K562 (cell line): ENCODE measurements at regions not wholly inside any gene's neighbourhood (a gene's known extent, or its start where the extent isn't known, plus 50 kb on each side); places are given as distances from the start of the nearest gene placed in this dataset.

Experiments used
- ATAC-seq: fragments of 200-7000 bp; cut with Tn5 transposase; 3 replicates; pipeline ENCODE4 v1.9.1; 2020; ENCODE audit warnings: moderate library complexity
- BruUV-seq: library from RNA; stranded (reverse); fragments of 400-500 nt; replicated peaks from 2 replicates; lab custom pipeline; 2021; lab: Mats Ljungman, UMichigan
- CTCF ChIA-PET: fragments of 300-600 bp; formaldehyde crosslinking; extraction: SDS; loops from one replicate; lab custom pipeline; 2021; ENCODE audit warnings: low intra/inter-chr PET ratio; lab: Yijun Ruan, JAX
- POLR2A ChIA-PET: fragments of 300-600, 350-650 bp; sonication (Branson Sonifier 250); formaldehyde crosslinking; extraction: SDS; loops from one replicate; lab custom pipeline; 2021; ENCODE audit warnings: antibody characterized with exemption, inconsistent platforms; lab: Yijun Ruan, JAX
- DNase-seq, 4 experiments: peaks; one replicate each; pipeline versions ENCODE4 v3.0.0 to v3.0.0-alpha.2; 2011 to 2018; ENCODE audit warnings: low spot score in 3 of 4, mixed read lengths in 3 of 4; ENCODE audit errors: extremely low read depth in 1 of 4
- FAIRE-seq: peaks from 2 replicates; lab custom pipeline; 2011; peaks lifted over from hg19 to GRCh38; lab: Jason Lieb, UNC
- H2AFZ ChIP-seq: 2 replicates; pipeline ENCODE4 v1.6.0; 2011; ENCODE audit warnings: low read depth, low read length, control low read depth, inconsistent platforms
- H3K27ac ChIP-seq: fragments of 200-600 bp; 3 replicates; pipeline ENCODE4 v1.8.0; 2011; ENCODE audit warnings: low read depth, mild to moderate bottlenecking, control low read depth, inconsistent platforms, low read length, moderate library complexity, mixed read lengths; ENCODE audit errors: extremely low read depth
- H3K27me3 ChIP-seq, 2 experiments: fragments of 300-600 bp in 1 of 2; 2 replicates in 1 of 2; 3 replicates in 1 of 2; pipeline versions ENCODE4 v1.6.0 to v1.8.0; 2011; ENCODE audit warnings: inconsistent platforms in 2 of 2, low read length in 2 of 2, mild to moderate bottlenecking in 1 of 2, mixed read lengths in 1 of 2, moderate library complexity in 1 of 2; ENCODE audit not compliant: control insufficient read depth in 2 of 2, insufficient read depth in 2 of 2
- H3K36me3 ChIP-seq: fragments of 300-600 bp; 3 replicates; pipeline ENCODE4 v1.8.0; 2011; ENCODE audit warnings: mild to moderate bottlenecking, low read length, inconsistent platforms; ENCODE audit not compliant: control insufficient read depth, insufficient read depth
- H3K4me1 ChIP-seq, 2 experiments: fragments of 200-600 bp in 1 of 2; replicated peaks in 1 of 2; 2 replicates in 1 of 2; 3 replicates in 1 of 2; pipeline versions ENCODE4 v1.5.1 to v1.8.0; 2011; ENCODE audit warnings: inconsistent platforms in 2 of 2, low read length in 2 of 2, mild to moderate bottlenecking in 1 of 2, mixed read lengths in 1 of 2, moderate library complexity in 1 of 2; ENCODE audit not compliant: control insufficient read depth in 2 of 2, insufficient read depth in 2 of 2
- H3K4me2 ChIP-seq: 2 replicates; pipeline ENCODE4 v1.6.1; 2011; ENCODE audit warnings: low read length, control low read depth, inconsistent platforms, mixed read lengths; ENCODE audit not compliant: insufficient read depth
- H3K4me3 ChIP-seq: fragments of 200-600 bp; sonication (generic), shearing (Covaris generic); 2 replicates; pipeline ENCODE4 v1.5.1; 2016; ENCODE audit warnings: control low read depth, inconsistent platforms
- H3K79me2 ChIP-seq: fragments of 200-600 bp; 3 replicates; pipeline ENCODE4 v1.8.0; 2011; ENCODE audit warnings: low read length, inconsistent platforms; ENCODE audit not compliant: control insufficient read depth, insufficient read depth
- H3K9ac ChIP-seq, 2 experiments: 2 replicates each; pipeline versions ENCODE4 v1.6.0 to v1.6.1; 2011; ENCODE audit warnings: low read depth in 2 of 2, low read length in 2 of 2, control low read depth in 1 of 2, inconsistent platforms in 1 of 2, mild to moderate bottlenecking in 1 of 2, mixed read lengths in 1 of 2; ENCODE audit not compliant: insufficient read depth in 1 of 2
- H3K9me1 ChIP-seq: one replicate; pipeline ENCODE4 v1.6.0; 2011; ENCODE audit warnings: inconsistent platforms, mild to moderate bottlenecking, low read length, moderate library complexity; ENCODE audit not compliant: control insufficient read depth, insufficient read depth
- H3K9me3 ChIP-seq: replicated peaks from 2 replicates; pipeline ENCODE4 v1.5.1; 2011; ENCODE audit warnings: low read depth, low read length, inconsistent platforms; ENCODE audit not compliant: control insufficient read depth, insufficient read depth
- H4K20me1 ChIP-seq: replicated peaks from 2 replicates; pipeline ENCODE4 v1.6.1; 2011; ENCODE audit warnings: low read length, inconsistent platforms, mixed read lengths; ENCODE audit not compliant: control insufficient read depth, insufficient read depth
- CBX1 ChIP-seq: sonication (generic); IDR thresholded peaks from 2 replicates; pipeline ENCODE4 v1.6.1; 2016; ENCODE audit warnings: antibody characterized with exemption, low read depth, mild to moderate bottlenecking
- CREB1 ChIP-seq, 2 experiments: sonication (generic) in 1 of 2; formaldehyde crosslinking in 1 of 2; IDR thresholded peaks; 2 replicates each; pipeline versions ENCODE4 v1.6.1 to v1.8.0; 2012 to 2022; ENCODE audit warnings: inconsistent platforms in 1 of 2, mild to moderate bottlenecking in 1 of 2, missing genetic modification reagents in 1 of 2, moderate library complexity in 1 of 2
- ETS2 ChIP-seq: IDR thresholded peaks from 2 replicates; pipeline ENCODE4 v1.6.1; 2016; ENCODE audit warnings: borderline replicate concordance, missing genetic modification characterization, mild to moderate bottlenecking, moderate library complexity, missing compliant biosample characterization; ENCODE audit not compliant: poor library complexity, severe bottlenecking
- HCFC1 ChIP-seq: IDR thresholded peaks from 2 replicates; pipeline ENCODE4 v1.6.1; 2012; ENCODE audit warnings: low read depth, low read length, improper control_type of control experiment
- RAD21 ChIP-seq, 2 experiments: fragments of 250-450 bp in 1 of 2; fragments of 450-650 bp in 1 of 2; sonication (Bioruptor Pico) in 1 of 2; formaldehyde crosslinking in 1 of 2; IDR thresholded peaks in 1 of 2; conservative IDR thresholded peaks in 1 of 2; 2 replicates each; pipeline versions ENCODE4 v1.4.0 to v1.8.0; 2020 to 2022; ENCODE audit warnings: mild to moderate bottlenecking in 2 of 2, moderate library complexity in 1 of 2
- ZBTB8A ChIP-seq: fragments of 450-650 bp; IDR thresholded peaks from 2 replicates; pipeline ENCODE4 v1.6.1; 2018; ENCODE audit warnings: mild to moderate bottlenecking, moderate library complexity; ENCODE audit not compliant: partially characterized antibody
- ZNF165 ChIP-seq: fragments of 250-450 bp; sonication (Bioruptor Pico); IDR thresholded peaks from 2 replicates; pipeline ENCODE4 v1.4.0; 2020; ENCODE audit warnings: borderline replicate concordance
- ZNF695 ChIP-seq: fragments of 450-650 bp; formaldehyde crosslinking; IDR thresholded peaks from 2 replicates; pipeline ENCODE4 v1.4.0; 2020; ENCODE audit warnings: mild to moderate bottlenecking, moderate library complexity
- WGBS: fragments of 100-300 bp; shearing (Covaris generic); methylation state at CpG from one replicate; pipeline ENCODE4 v1.1.6; 2016; ENCODE audit warnings: low coverage, mixed read lengths; ENCODE audit not compliant: insufficient coverage; ENCODE audit errors: missing lambda C conversion rate; 5-methylcytosine and 5-hydroxymethylcytosine counted together
- in situ Hi-C: fragments of 300-500 bp; cut with MboI; formaldehyde crosslinking; loops from 4 replicates; pipeline ENCODE4 v1.15.0; 2018; ENCODE audit warnings: inconsistent platforms, mixed read lengths
- intact Hi-C: fragments of 100-400 bp; cut with micrococcal nuclease; formaldehyde crosslinking; loops from 2 replicates; pipeline ENCODE4 v1.14.2; 2022
- TF ChIP-seq, protein P1 (sequence below): fragments of 450-650 bp; conservative IDR thresholded peaks from 2 replicates; pipeline ENCODE4 v1.6.1; 2016; ENCODE audit warnings: missing genetic modification characterization, low read depth, mild to moderate bottlenecking, missing compliant biosample characterization, moderate library complexity
- TF ChIP-seq, protein P2 (sequence below): IDR thresholded peaks from 3 replicates; pipeline ENCODE4 v1.6.1; 2011; ENCODE audit warnings: borderline replicate concordance, mild to moderate bottlenecking, moderate library complexity; ENCODE audit not compliant: insufficient read length; ENCODE audit errors: extremely low read depth
- TF ChIP-seq, protein P3 (sequence below): fragments of 250-450 bp; sonication (Bioruptor Pico); IDR thresholded peaks from 2 replicates; pipeline ENCODE4 v1.4.0; 2020; ENCODE audit warnings: mild to moderate bottlenecking
- TF ChIP-seq, protein P4 (sequence below): fragments of 450-650 bp; IDR thresholded peaks from 2 replicates; pipeline ENCODE4 v1.6.1; 2016; ENCODE audit warnings: borderline replicate concordance

DNA sequence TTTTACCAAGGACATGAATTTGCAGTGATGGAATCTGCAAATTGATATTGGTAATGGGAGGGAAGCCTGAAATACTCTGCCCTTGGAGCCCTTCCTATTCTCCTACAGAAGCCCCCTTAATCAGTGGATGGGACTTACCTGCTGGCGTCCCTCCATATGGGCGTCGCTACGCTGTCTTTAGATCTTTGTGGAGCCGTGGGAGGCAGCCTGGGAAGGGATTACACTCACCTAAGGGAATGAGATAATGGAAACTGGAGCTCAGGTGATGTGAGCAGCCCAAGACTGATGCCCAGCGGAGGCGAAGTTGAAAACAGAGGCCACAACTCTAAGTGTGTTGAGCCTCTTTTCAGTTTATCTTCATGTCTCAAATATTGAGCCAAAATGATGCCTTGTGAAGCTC, 306.6 kb downstream of the MYCN start:
- Histone ChIP-seq H2AFZ (no peak overlapping the region), H3K9ac (no peak overlapping the region), H3K36me3 (no peaks in the 10 kb centered on the region), H3K4me2 (no peak overlapping the region), H3K79me2 (no peaks in the 10 kb centered on the region), H3K9me1 (no peaks in the 10 kb centered on the region), H3K9me3 (no peaks in the 10 kb centered on the region), H3K27ac (no peak overlapping the region), H3K27me3 (peaks cover 0 to 26% of the 10 kb centered on the region in 2 experiments; a peak in 2 of 5 replicates), H3K4me1 (no peaks in the 10 kb centered on the region), H3K4me3 (no peak overlapping the region), H4K20me1 (no peaks in the 10 kb centered on the region)
- in situ Hi-C loops: no loop called here
- 1% methylated on average over 7 of the region's 7 CpGs for WGBS
- ChIA-PET CTCF (no interaction called here), POLR2A (interaction anchor here (0.6 to 1.0 kb wide), 2 partner anchors 234 to 307 kb away, joined by 3 read pairs; no protein-coding TSS in a partner anchor)
- intact Hi-C loops: no loop called here
- no peak for DNase-seq
- no TSS peak for BruUV-seq
- FAIRE-seq: no peak
- ATAC-seq: no peak
- TF ChIP-seq CBX1 (no peak), ZNF695 (no peak), CREB1 (IDR thresholded peaks at IDR 0.05) (no peak), CREB1 (CRISPR knock-in tag; IDR thresholded peaks at IDR 0.05) (no peak), HCFC1 (no peak), ZNF165 (CRISPR knock-in tag) (no peak), ZBTB8A (no peak), ETS2 (tag) (no peak), RAD21 (CRISPR knock-in tag; conservative IDR thresholded peaks at IDR 0.05 in 1 of 2, IDR thresholded peaks at IDR 0.05 in 1 of 2) (no peak)
- TF ChIP-seq, protein P1, sequence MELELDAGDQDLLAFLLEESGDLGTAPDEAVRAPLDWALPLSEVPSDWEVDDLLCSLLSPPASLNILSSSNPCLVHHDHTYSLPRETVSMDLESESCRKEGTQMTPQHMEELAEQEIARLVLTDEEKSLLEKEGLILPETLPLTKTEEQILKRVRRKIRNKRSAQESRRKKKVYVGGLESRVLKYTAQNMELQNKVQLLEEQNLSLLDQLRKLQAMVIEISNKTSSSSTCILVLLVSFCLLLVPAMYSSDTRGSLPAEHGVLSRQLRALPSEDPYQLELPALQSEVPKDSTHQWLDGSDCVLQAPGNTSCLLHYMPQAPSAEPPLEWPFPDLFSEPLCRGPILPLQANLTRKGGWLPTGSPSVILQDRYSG (tag): no peak
- TF ChIP-seq, protein P2, sequence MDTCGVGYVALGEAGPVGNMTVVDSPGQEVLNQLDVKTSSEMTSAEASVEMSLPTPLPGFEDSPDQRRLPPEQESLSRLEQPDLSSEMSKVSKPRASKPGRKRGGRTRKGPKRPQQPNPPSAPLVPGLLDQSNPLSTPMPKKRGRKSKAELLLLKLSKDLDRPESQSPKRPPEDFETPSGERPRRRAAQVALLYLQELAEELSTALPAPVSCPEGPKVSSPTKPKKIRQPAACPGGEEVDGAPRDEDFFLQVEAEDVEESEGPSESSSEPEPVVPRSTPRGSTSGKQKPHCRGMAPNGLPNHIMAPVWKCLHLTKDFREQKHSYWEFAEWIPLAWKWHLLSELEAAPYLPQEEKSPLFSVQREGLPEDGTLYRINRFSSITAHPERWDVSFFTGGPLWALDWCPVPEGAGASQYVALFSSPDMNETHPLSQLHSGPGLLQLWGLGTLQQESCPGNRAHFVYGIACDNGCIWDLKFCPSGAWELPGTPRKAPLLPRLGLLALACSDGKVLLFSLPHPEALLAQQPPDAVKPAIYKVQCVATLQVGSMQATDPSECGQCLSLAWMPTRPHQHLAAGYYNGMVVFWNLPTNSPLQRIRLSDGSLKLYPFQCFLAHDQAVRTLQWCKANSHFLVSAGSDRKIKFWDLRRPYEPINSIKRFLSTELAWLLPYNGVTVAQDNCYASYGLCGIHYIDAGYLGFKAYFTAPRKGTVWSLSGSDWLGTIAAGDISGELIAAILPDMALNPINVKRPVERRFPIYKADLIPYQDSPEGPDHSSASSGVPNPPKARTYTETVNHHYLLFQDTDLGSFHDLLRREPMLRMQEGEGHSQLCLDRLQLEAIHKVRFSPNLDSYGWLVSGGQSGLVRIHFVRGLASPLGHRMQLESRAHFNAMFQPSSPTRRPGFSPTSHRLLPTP: no peak
- TF ChIP-seq, protein P3, sequence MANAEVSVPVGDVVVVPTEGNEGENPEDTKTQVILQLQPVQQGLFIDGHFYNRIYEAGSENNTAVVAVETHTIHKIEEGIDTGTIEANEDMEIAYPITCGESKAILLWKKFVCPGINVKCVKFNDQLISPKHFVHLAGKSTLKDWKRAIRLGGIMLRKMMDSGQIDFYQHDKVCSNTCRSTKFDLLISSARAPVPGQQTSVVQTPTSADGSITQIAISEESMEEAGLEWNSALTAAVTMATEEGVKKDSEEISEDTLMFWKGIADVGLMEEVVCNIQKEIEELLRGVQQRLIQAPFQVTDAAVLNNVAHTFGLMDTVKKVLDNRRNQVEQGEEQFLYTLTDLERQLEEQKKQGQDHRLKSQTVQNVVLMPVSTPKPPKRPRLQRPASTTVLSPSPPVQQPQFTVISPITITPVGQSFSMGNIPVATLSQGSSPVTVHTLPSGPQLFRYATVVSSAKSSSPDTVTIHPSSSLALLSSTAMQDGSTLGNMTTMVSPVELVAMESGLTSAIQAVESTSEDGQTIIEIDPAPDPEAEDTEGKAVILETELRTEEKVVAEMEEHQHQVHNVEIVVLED (CRISPR knock-in tag): no peak
- TF ChIP-seq, protein P4, sequence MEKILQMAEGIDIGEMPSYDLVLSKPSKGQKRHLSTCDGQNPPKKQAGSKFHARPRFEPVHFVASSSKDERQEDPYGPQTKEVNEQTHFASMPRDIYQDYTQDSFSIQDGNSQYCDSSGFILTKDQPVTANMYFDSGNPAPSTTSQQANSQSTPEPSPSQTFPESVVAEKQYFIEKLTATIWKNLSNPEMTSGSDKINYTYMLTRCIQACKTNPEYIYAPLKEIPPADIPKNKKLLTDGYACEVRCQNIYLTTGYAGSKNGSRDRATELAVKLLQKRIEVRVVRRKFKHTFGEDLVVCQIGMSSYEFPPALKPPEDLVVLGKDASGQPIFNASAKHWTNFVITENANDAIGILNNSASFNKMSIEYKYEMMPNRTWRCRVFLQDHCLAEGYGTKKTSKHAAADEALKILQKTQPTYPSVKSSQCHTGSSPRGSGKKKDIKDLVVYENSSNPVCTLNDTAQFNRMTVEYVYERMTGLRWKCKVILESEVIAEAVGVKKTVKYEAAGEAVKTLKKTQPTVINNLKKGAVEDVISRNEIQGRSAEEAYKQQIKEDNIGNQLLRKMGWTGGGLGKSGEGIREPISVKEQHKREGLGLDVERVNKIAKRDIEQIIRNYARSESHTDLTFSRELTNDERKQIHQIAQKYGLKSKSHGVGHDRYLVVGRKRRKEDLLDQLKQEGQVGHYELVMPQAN: no peak
